ENCODE measurements at regions not wholly inside any gene's neighbourhood (a gene's known extent, or its start where the extent isn't known, plus 50 kb on each side); places are given as distances from the start of the nearest gene placed in this dataset.
A peak's percentile ranks its signal among the peaks of the same experiment; 100 is the strongest.
"Not testable (repeated sequence)": the region's sequence is repeated elsewhere in the genome, so short reads cannot be mapped to it uniquely, and the experiment has no call there.

GRCh38 chr2:173467751-173468150, 113.1 kb downstream of the CDCA7 start:
- no peak for DNase-seq (ENCODE audit: low spot score)

GRCh38 chr2:173468266-173468793, 113.7 kb downstream of the CDCA7 start:
- no peak for DNase-seq (ENCODE audit: low spot score)

GRCh38 chr2:173472112-173472511, 117.4 kb downstream of the CDCA7 start:
- DNase-seq (ENCODE audit: low spot score): peak; percentile 6

GRCh38 chr2:173483137-173483536, 128.5 kb downstream of the CDCA7 start:
- DNase-seq (ENCODE audit: low spot score): no peak

- no peak for DNase-seq (ENCODE audit: low spot score)
Measured at GRCh38 chr2:173488861-173489260, 134.2 kb downstream of the CDCA7 start.

- no peak for DNase-seq (ENCODE audit: low spot score)
Measured at GRCh38 chr2:173491418-173491817, 136.7 kb downstream of the CDCA7 start.

- no peak for DNase-seq (ENCODE audit: low spot score)
Measured at GRCh38 chr2:173493874-173494273, 139.2 kb downstream of the CDCA7 start.

GRCh38 chr2:173496746-173497145, 142.1 kb downstream of the CDCA7 start:
- peak; percentile 8 for DNase-seq (ENCODE audit: low spot score)

- no peak for DNase-seq (ENCODE audit: low spot score)
Measured at GRCh38 chr2:173500953-173501352, 146.3 kb downstream of the CDCA7 start.

- no peak for DNase-seq (ENCODE audit: low spot score)
Measured at GRCh38 chr2:173502296-173502695, 147.6 kb downstream of the CDCA7 start.

GRCh38 chr2:173511357-173511756, 156.7 kb downstream of the CDCA7 start:
- no peak for DNase-seq (ENCODE audit: low spot score)

GRCh38 chr2:173511942-173512341, 157.3 kb downstream of the CDCA7 start:
- no peak for DNase-seq (ENCODE audit: low spot score)

- DNase-seq (ENCODE audit: low spot score): no peak
Measured at GRCh38 chr2:173513107-173513727, 158.5 kb downstream of the CDCA7 start.

- DNase-seq (ENCODE audit: low spot score): no peak
Measured at GRCh38 chr2:173520918-173521317, 166.2 kb downstream of the CDCA7 start.

- peak; percentile 45 for DNase-seq (ENCODE audit: low spot score)
Measured at GRCh38 chr2:173521450-173522192, 166.9 kb downstream of the CDCA7 start.

GRCh38 chr2:173523497-173523896, 168.8 kb downstream of the CDCA7 start:
- no peak for DNase-seq (ENCODE audit: low spot score)

GRCh38 chr2:173524256-173524955, 169.7 kb downstream of the CDCA7 start:
- DNase-seq (ENCODE audit: low spot score): no peak

- DNase-seq (ENCODE audit: low spot score): not testable (repeated sequence)
Measured at GRCh38 chr2:173532732-173533531, 178.3 kb downstream of the CDCA7 start.

GRCh38 chr2:173537694-173538093, 183.0 kb downstream of the CDCA7 start:
- no peak for DNase-seq (ENCODE audit: low spot score)

GRCh38 chr2:173539615-173540014, 184.9 kb downstream of the CDCA7 start:
- no peak for DNase-seq (ENCODE audit: low spot score)

GRCh38 chr2:173544641-173545363, 190.1 kb downstream of the CDCA7 start:
- DNase-seq (ENCODE audit: low spot score): peak; percentile 94

Data from kidney tubule cell (primary cell).